ENCODE measurements at regions not wholly inside any gene's neighbourhood (a gene's known extent, or its start where the extent isn't known, plus 50 kb on each side); places are given as distances from the start of the nearest gene placed in this dataset.

GRCh38 chrX:69216911-69217310 lies 51.7 kb upstream of the PJA1 start:
- TF ChIP-seq CTCF (IDR thresholded peaks at IDR 0.05) = no peak

- no peak for TF ChIP-seq CTCF (IDR thresholded peaks at IDR 0.05)
These were observed 51.2 kb upstream of the PJA1 start for GRCh38 chrX:69216446-69216845.

DNA sequence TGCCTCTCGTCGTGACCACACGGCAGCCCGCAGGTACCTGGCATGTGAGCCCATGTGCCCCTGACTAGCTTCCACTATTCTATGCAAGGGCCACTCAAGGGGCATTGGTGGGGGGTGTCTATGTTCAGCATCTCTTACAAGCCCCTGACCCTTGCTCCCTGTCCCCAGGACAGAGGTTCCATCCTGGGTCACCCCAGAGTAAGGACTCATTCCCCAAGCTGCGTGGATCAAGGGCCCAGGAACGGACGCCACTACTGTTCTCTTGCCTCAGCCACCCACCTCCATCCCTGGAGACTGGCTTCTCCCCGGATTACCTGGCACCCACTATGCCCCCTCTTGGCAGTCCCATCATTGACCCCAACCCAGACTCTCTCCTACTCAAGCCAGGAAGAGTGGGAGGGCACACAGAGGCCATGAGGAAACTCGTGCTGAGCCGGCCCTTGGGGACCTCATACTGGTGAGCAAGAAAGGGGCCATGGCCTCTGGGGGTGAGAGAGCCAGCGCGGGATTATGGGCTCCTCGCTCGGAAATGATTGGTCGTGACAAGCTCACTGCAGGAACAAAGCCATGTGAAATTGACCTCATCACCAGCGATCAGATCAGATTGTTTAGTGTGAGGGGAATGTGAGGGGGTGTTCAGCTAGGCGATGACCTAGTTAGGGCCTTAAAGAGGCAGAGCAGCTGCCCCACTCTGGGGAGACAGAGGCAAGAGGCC lies 50.1 kb upstream of the PJA1 start:
- TF ChIP-seq CTCF (IDR thresholded peaks at IDR 0.05) = no peak
